G401.6 (cell line): ENCODE measurements at regions not wholly inside any gene's neighbourhood (a gene's known extent, or its start where the extent isn't known, plus 50 kb on each side); places are given as distances from the start of the nearest gene placed in this dataset.

Experiments used
- FAIRE-seq: peaks from 2 replicates; lab custom pipeline; 2012; peaks lifted over from hg19 to GRCh38; lab: Jason Lieb, UNC

DNA sequence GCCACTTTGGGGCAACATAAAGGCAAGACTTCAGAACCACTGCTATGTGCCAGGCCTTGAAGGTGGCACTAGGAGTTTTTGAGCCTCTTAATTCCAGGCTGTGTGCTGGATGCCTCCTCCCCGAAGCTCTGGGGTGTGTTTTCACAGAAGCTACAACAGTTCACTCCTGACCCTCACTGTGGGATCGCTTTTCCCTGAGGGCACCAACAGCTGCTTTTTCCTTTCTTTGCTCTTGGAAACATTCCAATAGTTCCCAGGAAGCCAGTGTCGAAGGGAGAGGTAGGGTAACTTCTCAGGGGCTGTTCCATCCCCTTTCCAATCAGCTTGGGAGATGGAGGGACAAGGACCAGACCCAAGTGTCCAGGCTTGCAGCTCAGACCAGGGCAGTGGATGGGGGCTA lies 153.4 kb downstream of the C1orf94 start:
- FAIRE-seq = no peak

GRCh38 chr1:34331020-34331926 lies 154.6 kb downstream of the C1orf94 start:
- FAIRE-seq = no peak

DNA sequence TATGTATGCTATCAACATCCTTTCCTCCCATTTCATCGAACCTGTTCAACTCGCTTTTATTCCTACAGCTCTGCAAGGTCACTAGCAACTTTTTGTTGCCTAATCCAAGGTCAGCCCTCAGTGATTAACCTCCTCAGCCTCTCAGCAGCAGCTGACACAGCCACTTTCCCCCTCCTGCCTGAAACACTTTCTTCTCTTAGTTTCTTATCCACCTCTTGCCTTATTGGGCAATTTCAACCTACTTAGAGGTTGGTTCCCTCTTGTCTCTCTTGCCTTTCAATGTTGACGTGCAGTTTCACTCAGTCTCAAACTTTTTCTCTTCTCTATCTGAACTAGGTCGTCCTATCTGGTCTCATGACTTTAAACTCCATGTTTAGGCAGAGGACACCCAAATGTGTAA lies 156.3 kb downstream of the C1orf94 start:
- no peak for FAIRE-seq

DNA sequence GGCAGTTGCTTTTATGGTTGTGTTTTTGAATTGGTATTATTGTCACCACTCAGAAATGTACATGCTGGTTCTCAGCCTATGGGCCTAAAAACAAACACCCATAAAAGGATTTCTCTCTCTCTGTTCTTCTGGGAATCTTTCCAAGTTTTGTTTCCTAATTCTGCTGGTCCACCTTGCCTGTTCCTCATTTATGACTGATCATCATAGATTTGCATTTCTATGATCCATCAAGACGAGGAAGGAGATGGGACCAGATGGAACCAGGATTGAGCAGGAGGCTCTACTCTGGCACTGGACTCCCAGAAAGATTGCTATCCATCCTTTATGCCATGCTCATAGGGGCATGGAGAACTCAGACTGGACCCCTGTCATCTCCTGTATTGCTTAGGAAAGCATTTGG lies 162.2 kb downstream of the C1orf94 start:
- no peak for FAIRE-seq

DNA sequence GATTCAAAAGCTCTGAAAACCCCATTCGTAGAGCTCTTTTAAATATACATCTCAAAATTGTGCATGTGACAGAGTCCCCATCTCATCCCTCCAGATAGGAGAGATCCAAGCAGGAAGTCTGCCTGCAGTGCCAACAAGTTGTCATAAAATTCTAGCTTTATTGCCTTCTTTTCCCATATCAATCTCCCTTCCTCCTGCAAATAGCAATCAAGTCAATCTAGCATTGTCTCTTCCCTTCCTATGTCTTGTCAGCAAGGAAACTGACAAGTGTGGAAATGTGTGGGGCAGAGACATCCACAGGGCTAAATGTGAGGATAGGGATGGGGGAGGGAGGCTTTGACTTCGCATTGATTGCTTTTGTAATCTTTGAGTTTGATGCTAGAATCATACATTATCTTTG lies 165.2 kb downstream of the C1orf94 start:
- no peak for FAIRE-seq

- FAIRE-seq = no peak
Measured at GRCh38 chr1:34342334-34342733, 165.6 kb downstream of the C1orf94 start.

- no peak for FAIRE-seq
Measured at GRCh38 chr1:34346128-34346527, 169.4 kb downstream of the C1orf94 start.

DNA sequence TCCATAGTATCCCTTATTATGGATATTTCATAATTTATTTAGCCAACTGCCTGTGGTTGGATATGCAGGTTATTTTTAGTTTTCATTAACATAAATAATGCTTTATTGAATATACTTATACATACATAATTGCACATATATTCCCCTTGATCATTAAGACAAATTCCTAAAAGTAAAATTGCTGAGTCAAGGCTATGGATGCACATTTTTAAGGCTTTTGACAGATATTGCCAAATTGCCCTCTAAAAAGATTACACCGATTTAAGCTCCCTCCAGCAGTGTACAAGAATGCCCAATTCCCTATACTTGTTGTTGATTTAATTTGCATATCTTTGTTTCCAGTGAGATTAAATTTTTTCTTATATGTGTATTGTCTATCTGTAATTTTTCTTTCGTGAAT lies 176.7 kb downstream of the C1orf94 start:
- no peak for FAIRE-seq

GRCh38 chr1:34354367-34354766 lies 177.7 kb downstream of the C1orf94 start:
- FAIRE-seq = no peak

DNA sequence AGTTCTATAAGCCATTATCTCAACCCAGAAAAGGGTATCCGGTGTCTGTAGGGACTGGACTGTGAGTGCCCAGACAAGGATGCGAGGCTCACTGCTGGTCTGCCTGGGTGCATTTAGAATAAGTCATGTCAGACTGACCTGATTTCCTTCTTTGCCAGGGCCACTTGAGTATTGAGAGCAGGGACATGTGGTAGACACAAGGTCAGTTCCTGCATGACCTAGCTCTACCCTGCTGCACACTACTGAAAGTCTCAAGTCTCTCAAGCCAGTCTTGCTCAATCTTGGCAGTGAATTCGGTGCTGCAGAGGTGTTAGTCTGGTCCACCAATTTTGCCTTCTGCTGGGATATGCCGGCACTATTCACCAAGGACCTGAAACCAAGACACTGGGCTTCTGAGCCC lies 180.1 kb downstream of the C1orf94 start:
- FAIRE-seq = no peak

GRCh38 chr1:34358636-34359035 lies 181.9 kb downstream of the C1orf94 start:
- FAIRE-seq = no peak

- FAIRE-seq = no peak
Measured at GRCh38 chr1:34359411-34359810, 182.7 kb downstream of the C1orf94 start.

GRCh38 chr1:34360574-34360973 lies 183.9 kb downstream of the C1orf94 start:
- FAIRE-seq = no peak

- FAIRE-seq = no peak
Measured at GRCh38 chr1:34361121-34361520, 184.4 kb downstream of the C1orf94 start.

DNA sequence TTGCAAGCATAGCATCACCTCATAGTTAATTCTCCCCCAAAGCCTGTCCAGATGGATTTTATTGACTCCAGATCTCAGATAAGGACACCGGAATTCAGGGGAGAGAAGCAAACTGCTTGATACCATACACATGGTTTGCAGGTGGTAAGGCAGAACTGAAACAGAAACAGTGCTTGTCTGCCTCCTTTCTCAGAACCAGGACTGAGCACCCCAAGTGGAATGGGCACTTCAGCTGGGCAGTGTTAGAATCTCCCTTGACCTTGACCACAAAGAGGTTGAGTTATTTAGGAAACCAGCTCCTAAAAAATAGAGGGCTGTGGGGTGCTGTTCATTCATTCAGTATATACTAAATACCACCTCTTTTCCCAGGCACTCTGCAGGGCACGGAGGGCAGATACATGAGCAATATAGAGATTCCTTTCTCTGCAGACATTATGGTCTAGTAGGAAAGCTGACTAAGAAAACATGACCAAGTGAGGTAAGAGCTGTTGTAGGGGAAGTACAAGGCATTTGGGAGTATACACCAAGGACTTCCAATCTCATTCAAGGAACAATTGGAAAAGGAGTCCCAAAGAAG lies 185.2 kb downstream of the C1orf94 start:
- FAIRE-seq = no peak

GRCh38 chr1:34362949-34363348 lies 186.2 kb downstream of the C1orf94 start:
- no peak for FAIRE-seq

- FAIRE-seq = no peak
Measured at GRCh38 chr1:34363447-34363846, 186.7 kb downstream of the C1orf94 start.

GRCh38 chr1:34363915-34364314 lies 187.2 kb downstream of the C1orf94 start:
- FAIRE-seq = no peak

- no peak for FAIRE-seq
Measured at GRCh38 chr1:34364376-34364775, 187.7 kb downstream of the C1orf94 start.

DNA sequence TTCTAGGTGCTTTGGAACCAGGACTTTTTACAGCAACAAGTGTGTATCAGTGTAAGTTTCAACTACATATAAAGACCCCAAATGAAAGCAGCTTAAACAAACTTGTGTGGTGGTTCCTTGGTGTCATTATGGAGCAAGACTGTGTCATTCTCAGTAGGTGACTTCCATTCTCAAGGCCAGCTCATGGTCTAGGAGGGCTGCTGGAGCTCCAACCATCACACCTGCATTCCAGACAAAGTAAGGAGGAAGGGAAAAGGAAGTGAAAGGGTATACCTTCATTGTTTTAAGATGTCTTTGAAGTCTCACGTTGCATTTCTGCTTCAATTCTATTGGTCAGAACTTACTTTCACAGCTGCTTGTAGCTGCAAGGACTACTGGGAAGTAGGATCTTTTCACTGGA lies 188.6 kb downstream of the C1orf94 start:
- no peak for FAIRE-seq

DNA sequence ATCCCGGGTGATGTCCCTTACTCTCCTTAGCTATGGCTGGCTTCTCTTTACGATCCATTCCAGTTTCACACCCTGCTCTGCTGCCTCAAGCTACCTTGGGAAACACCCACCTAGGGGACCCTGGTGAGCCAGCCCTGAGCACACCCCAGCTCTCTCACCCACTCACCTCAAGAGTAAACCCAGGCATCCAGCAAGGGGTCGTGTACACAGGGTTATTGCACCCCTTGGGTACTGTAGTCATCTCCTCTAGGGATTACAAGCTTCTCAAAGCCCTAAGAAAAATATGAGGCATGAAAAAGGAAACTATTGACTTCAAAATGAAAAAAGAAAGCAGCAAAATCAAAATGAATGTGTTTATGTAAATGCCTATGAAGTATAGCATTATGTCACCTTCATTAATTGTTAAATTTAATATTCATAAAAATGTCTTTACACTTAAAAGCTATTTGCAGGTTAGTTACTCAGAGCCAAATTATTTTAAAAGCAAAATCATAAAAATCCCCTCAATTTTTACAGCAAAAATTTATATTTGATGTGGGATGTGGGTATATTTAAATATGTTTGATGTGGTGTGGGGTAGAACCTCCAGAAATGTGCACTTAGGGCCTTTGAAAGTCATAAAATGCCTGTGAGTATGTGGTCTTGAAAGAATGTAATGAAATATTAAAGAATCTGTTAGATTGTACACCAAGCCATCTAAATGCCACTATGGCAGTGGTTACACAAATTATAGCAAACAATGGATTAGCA lies 190.3 kb downstream of the C1orf94 start:
- no peak for FAIRE-seq

DNA sequence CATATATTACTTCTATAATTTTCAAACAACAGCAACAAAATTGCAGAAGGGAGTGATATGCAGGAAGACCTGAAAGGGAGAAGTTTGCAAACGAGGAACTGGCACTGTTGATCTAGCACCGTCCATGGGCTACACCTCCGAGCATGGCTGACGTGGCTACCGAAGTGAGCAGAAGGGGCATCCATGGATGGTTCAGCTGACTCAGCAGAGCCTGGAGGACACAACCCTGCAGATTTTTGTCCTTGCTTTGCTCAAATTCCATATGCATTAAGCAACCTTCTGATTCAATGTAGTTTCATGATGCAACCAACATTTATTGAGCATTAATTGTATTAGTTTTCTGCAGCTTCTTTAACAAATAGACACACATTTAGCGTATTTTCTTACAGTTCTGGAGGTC lies 191.2 kb downstream of the C1orf94 start:
- FAIRE-seq = no peak
